HG03342 (cell line): ENCODE measurements at regions not wholly inside any gene's neighbourhood (a gene's known extent, or its start where the extent isn't known, plus 50 kb on each side); places are given as distances from the start of the nearest gene placed in this dataset.
"Not testable (repeated sequence)": the region's sequence is repeated elsewhere in the genome, so short reads cannot be mapped to it uniquely, and the experiment has no call there.

Source experiments
- ATAC-seq: cut with Tn5 transposase; IDR thresholded peaks from one replicate; pipeline ENCODE4 v1.9.1; 2021; ENCODE audit warnings: mild to moderate bottlenecking, moderate library complexity; ENCODE audit not compliant: unreplicated experiment

DNA sequence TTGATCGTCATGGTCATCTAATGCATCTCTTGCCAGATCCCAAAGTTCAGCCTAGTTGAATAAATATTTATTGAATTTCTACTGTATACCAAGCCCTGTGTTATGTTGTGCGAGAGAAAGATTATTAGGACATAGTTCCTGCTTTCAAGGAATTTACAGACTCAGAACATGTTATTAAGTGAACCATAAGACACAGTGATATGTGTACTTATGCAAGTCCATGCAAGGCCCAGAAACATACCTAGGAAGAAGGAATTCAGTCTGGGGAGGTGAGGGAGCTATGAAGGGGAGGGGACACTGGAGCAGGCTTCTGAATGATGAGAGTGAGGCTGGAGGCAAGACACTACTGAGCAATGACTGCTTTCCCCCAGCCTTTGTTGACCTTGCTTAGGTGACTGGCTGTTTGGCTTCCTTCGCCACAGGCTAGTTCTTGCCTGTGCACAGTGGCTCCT is 81.4 kb downstream of the ACAA2 start:
- ATAC-seq = no peak

DNA sequence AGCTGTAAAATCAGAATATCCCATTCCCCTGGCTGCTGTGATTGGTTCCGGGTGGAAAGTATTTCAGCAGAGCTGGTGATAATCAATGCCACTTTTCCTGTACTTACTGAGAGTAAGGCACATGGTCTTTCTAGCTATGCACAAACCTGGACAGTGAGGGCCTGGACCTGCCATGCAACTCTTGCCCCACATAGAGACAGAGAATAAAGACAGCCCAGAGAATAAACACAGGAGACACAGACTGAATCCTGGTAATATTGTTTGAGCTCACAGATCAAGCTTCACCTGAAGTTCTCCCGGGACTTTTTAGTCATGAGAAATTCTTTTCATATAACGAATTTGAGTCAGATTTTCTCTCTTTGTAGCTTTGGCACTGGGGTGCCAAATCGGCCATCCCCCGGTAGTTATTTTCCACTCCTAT is 81.9 kb downstream of the ACAA2 start:
- ATAC-seq = no peak

- ATAC-seq = no peak
These were observed 82.4 kb downstream of the ACAA2 start for GRCh38 chr18:49730951-49731391.

DNA sequence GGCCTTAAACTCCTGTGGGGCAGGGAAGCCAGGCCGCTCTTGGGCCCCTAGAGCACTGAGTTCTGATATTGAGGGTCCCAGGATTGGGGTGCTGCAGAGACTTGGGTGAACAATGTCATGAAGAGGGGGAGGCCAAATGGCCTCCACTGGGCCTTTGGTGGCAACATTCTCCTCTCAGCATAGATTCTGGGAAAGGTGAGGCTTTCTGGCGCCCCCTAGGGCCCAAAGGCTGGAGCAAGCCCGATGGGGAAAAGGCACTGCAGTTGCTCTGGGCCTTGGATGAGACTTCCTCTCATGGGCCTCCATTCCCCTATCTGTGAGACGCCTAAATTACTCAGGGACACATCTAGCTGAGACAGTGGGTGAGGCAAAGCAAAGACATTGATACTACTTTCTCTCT is 84.8 kb downstream of the ACAA2 start:
- ATAC-seq = no peak

- ATAC-seq = no peak
These were observed 85.5 kb downstream of the ACAA2 start for GRCh38 chr18:49727816-49728215.

DNA sequence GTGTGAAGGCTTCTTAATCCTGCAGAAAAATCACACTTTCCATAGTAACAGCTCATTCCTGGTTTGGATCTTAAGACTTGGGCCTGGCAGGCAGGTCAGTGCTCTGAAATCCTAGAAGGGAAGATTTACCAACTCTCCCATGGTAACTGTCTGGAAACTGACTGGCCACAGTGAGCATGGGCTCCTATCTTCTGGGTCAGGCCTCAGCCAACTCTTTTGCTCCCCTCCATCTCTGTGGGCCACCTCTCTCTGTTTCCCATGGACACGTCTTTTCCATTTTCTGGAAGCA is 86.7 kb downstream of the ACAA2 start:
- no peak for ATAC-seq

GRCh38 chr18:49725809-49726674 is 87.3 kb downstream of the ACAA2 start:
- no peak for ATAC-seq

- ATAC-seq = peak; percentile 80
These were observed 89.6 kb downstream of the ACAA2 start for GRCh38 chr18:49723648-49724180.

GRCh38 chr18:49722477-49722876 is 90.9 kb downstream of the ACAA2 start:
- ATAC-seq = no peak

DNA sequence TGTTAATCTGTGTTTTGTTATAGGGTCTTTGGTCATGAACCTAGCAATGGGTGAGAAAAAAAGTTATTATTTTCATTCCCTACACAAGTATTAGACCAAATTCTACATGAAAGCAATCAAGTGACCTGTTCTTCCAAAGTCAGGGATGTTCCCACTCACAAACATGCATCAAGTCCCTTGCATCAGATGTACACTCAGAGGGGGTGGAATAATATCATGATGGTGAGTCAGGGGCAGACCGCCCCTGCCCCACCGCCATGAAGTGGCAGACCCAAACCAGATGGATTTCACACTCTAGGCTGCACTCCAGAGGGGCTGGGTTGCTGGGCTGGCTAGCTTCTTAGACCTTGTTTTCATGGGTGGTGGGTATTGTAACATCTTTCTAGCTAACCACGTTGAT is 91.4 kb downstream of the ACAA2 start:
- ATAC-seq = no peak

DNA sequence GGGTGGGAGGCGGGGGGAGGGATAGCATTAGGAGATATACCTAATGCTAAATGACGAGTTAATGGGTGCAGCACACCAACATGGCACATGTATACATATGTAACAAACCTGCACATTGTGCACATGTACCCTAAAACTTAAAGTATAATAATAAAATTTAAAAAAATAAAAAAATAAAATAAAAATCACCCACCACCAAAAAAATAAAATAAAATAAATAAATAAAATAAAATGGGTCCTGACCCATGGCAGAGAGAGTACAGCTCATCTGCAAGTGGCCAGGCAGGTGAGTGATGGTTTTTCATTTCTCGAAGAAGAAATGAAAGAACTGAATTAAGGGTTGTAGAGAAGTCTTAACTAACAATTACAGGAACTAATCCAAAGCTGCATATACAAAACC is 92.4 kb downstream of the ACAA2 start:
- not testable (repeated sequence) for ATAC-seq

DNA sequence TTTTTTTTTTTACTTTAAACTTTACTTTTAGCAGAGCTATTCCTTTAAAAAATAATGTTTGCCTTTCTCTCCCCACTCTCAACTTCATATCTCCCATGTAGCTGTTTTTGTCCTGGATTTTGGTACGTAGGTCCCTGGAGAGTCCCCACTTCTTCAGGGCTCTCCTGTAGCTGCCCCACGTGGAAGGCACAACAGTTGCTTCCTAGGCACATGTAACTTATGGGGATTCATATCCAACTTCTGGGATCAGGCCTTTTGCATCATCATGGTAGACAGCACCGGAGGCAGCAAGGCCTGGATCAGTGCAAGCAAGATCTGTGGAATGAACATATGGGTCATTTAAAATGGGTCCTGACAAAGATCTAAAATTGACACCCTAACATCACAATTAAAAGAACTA is 95.7 kb downstream of the ACAA2 start:
- no peak for ATAC-seq

GRCh38 chr18:49716035-49716434 is 97.3 kb downstream of the ACAA2 start:
- no peak for ATAC-seq

DNA sequence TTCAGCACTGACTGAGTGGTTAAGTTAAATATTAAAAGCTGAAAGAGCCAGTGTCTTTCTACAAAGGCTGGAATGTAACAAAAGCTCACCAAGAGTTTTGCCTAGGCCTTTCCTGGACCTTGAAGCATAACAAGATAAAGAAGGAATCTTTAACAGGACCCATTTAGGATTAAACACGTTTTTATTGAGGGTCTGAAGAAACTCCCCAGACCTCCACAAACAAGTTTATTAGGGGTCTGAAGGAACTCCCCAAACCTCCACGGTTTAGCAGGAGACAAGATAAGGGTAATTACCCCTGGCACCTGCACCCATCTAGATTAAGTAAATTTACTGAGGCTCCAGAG is 104.0 kb downstream of the ACAA2 start:
- no peak for ATAC-seq

GRCh38 chr18:49708662-49709346 is 104.5 kb downstream of the ACAA2 start:
- no peak for ATAC-seq

DNA sequence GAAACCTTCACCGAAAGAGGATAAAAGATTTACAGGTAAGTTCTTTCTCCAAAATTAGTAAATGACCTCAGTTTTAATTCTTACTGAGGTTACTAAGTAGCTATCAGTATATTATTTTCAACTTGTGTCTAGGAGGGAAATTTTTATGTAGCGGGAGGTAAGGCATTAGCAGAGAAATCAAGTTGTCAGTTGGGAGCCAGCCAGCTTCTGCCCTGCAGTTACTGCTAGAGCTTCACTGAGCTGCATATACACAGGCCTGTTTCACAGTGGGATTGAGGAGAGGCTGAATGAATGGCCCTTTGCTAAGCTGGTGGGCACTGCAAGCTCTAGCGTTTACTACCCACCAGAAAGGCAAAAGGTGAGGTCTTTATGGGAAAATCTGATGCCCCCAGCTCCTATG is 105.7 kb downstream of the ACAA2 start:
- ATAC-seq = no peak

GRCh38 chr18:49704334-49704733 is 109.0 kb downstream of the ACAA2 start:
- ATAC-seq = no peak

DNA sequence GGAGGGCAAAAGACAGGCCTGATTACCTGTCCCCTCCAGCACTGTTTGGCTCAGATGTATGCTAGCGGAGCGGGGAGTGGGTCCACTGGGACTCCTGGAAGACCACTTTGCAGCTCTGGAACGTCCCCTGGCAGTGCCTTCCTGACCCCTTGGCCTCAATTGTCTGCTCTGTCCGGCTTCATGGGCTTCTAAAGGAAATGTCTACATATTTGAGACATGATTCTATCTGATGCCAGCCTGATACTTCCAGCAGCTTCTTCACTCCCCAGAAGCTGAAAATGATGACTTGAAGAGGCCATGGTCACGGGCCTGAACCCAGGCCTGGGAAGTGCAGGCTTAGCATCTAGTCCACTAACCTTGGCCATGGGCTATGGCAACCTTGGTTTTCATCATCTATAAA is 112.1 kb downstream of the ACAA2 start:
- ATAC-seq = no peak

GRCh38 chr18:49699303-49699702 is 114.0 kb downstream of the ACAA2 start:
- ATAC-seq = no peak

GRCh38 chr18:49698525-49699025 is 114.8 kb downstream of the ACAA2 start:
- no peak for ATAC-seq

DNA sequence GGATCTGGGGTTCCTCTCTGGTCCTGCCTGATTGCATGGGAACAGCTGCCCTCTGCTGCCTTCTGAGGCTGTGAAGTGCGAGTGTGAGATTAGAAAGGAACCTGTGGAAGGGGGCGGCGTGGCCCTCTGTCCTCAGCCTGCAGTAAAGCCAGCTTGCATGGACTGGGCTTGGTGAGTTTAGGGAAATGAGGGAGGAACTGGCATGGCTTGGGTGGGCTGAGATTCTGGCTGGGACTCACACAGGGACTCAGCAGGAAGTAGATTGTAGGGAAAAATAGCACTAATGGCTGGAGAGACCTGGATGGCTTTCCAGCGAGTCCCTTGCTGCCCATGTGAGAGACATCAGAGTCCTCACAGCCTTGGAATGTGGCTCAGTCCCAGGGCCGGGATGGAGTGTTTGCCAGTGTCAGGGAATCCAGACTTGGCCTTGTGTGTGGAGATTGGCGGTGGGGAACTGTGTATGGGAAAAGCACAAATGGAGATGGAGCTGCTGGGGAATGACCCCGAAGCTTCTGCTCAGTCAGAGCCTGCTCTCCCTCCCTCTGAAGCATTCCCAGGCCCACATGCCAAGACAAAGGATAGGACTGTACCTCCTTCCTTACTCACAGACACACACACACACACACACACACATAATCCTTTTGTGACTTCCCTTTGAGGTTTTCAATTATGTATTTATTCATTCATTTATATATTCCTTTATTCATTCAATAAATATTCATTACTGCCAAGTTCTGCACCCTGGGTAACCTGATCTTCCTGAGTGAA is 115.4 kb downstream of the ACAA2 start:
- no peak for ATAC-seq
